SK-N-SH treated with all-trans-retinoic acid at 6 μM for 48 hours (cell line): ENCODE measurements at regions not wholly inside any gene's neighbourhood (a gene's known extent, or its start where the extent isn't known, plus 50 kb on each side); places are given as distances from the start of the nearest gene placed in this dataset.
"Not testable (repeated sequence)": the region's sequence is repeated elsewhere in the genome, so short reads cannot be mapped to it uniquely, and the experiment has no call there.

Source experiments
- ISL1 ChIP-seq: fragments of 250-450 bp; sonication (Bioruptor Pico); IDR thresholded peaks from 2 replicates; pipeline ENCODE4 v2.1.2; 2022; ENCODE audit warnings: mild to moderate bottlenecking, moderate library complexity
- PPARA ChIP-seq: fragments of 250-450 bp; sonication (Bioruptor Pico); IDR thresholded peaks from 2 replicates; pipeline ENCODE4 v1.5.0; 2020; ENCODE audit warnings: mild to moderate bottlenecking, borderline replicate concordance
- ZFP30 ChIP-seq: fragments of 450-650 bp; formaldehyde crosslinking; IDR thresholded peaks from 2 replicates; pipeline ENCODE4 v1.5.0; 2022; ENCODE audit warnings: mild to moderate bottlenecking, moderate library complexity
- ZNF70 ChIP-seq: fragments of 450-650 bp; formaldehyde crosslinking; IDR thresholded peaks from 2 replicates; pipeline ENCODE4 v1.5.0; 2020; ENCODE audit warnings: mild to moderate bottlenecking, moderate library complexity
- ZNF8 ChIP-seq: fragments of 450-650 bp; formaldehyde crosslinking; IDR thresholded peaks from 2 replicates; pipeline ENCODE4 v1.5.0; 2020; ENCODE audit warnings: mild to moderate bottlenecking, moderate library complexity
- TF ChIP-seq, protein P1 (sequence below): fragments of 250-450 bp; sonication (Bioruptor Pico); IDR thresholded peaks from 2 replicates; pipeline ENCODE4 v1.8.0; 2020; ENCODE audit warnings: mild to moderate bottlenecking, moderate library complexity, borderline replicate concordance
- TF ChIP-seq, protein P2 (sequence below): fragments of 250-450 bp; sonication (Bioruptor Pico); IDR thresholded peaks from 2 replicates; pipeline ENCODE4 v1.5.1; 2020; ENCODE audit warnings: low read depth, mild to moderate bottlenecking, moderate library complexity

DNA sequence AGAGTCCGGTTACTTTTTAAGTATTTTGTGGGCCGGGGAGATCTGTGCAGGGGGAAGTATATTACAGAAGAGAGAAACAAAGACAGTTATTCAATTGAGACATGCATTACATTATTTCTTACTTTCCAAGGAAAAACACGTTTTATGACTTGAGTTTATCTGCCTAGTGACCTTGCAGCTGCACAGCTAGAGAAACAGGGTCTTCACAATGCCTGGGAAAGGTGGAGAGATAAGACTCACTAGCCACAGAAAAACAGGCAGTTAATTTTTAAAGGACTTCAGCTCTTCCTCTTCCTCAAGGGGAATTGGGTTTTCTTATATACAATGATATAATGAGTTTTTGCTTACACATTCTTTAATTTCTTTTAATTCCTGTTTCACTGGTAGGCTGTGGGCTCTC is 121.8 kb downstream of the TBX19 start:
- not testable (repeated sequence) for TF ChIP-seq ISL1 (CRISPR knock-in tag); ZNF8 (CRISPR knock-in tag); ZNF70; PPARA (CRISPR knock-in tag); ZFP30 (CRISPR knock-in tag)
- TF ChIP-seq, protein P1, sequence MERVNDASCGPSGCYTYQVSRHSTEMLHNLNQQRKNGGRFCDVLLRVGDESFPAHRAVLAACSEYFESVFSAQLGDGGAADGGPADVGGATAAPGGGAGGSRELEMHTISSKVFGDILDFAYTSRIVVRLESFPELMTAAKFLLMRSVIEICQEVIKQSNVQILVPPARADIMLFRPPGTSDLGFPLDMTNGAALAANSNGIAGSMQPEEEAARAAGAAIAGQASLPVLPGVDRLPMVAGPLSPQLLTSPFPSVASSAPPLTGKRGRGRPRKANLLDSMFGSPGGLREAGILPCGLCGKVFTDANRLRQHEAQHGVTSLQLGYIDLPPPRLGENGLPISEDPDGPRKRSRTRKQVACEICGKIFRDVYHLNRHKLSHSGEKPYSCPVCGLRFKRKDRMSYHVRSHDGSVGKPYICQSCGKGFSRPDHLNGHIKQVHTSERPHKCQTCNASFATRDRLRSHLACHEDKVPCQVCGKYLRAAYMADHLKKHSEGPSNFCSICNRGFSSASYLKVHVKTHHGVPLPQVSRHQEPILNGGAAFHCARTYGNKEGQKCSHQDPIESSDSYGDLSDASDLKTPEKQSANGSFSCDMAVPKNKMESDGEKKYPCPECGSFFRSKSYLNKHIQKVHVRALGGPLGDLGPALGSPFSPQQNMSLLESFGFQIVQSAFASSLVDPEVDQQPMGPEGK (CRISPR knock-in tag) = not testable (repeated sequence)
- TF ChIP-seq, protein P2, sequence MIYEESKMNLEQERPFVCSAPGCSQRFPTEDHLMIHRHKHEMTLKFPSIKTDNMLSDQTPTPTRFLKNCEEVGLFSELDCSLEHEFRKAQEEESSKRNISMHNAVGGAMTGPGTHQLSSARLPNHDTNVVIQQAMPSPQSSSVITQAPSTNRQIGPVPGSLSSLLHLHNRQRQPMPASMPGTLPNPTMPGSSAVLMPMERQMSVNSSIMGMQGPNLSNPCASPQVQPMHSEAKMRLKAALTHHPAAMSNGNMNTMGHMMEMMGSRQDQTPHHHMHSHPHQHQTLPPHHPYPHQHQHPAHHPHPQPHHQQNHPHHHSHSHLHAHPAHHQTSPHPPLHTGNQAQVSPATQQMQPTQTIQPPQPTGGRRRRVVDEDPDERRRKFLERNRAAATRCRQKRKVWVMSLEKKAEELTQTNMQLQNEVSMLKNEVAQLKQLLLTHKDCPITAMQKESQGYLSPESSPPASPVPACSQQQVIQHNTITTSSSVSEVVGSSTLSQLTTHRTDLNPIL (CRISPR knock-in tag) = not testable (repeated sequence)
